ENCODE measurements at regions not wholly inside any gene's neighbourhood (a gene's known extent, or its start where the extent isn't known, plus 50 kb on each side); places are given as distances from the start of the nearest gene placed in this dataset.

DNA sequence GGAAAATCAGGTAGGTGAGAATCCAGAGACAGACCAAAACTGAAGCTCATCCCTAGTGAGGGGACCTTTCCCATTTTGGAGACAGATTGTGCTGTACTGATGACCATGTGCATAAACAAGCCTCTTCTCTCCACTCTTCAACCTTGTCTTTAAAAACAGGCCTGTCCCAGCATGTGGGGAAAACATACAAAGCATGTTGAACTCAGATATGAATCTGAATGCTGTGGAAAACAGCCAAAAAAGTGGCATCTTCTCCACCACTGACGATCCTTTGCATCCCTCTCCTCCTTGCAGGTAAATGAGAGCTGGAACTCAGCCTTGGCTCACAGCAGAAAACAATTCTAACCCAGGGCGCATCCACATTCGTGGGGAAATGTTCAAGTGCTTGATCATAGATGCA lies 123.7 kb upstream of the FOXQ1 start:
- no peaks in the 10 kb centered on the region for H3F3A ChIP-seq (replicated peaks; ENCODE audit: insufficient read depth)
- H3K4me2 ChIP-seq: no peak overlapping the region
- no peak overlapping the region for H3K27ac ChIP-seq (ENCODE audit: low read depth in 2 of 2, low read length in 1 of 2)
- H3K4me3 ChIP-seq (ENCODE audit: low read depth in 2 of 2, low read length in 1 of 2): no peak overlapping the region
- no peaks in the 10 kb centered on the region for H3K9me2 ChIP-seq
- H3K27me3 ChIP-seq (ENCODE audit: insufficient read depth): no peaks in the 10 kb centered on the region; the same call in 1 of the 2 replicates
- no peak overlapping the region for H2AFZ ChIP-seq (ENCODE audit: low read depth)
- 6% methylated on average over 3 of the region's 3 CpGs for WGBS (ENCODE audit: low lambda C conversion rate)
- no peaks in the 10 kb centered on the region for H3K36me3 ChIP-seq (replicated peaks in 1 of 2; ENCODE audit: control insufficient read depth in 1 of 2, insufficient read depth in 2 of 2, low read length in 1 of 2)
- TF ChIP-seq RFX5 (IDR thresholded peaks at IDR 0.05; ENCODE audit: low read length) (no peak), RXRA (IDR thresholded peaks at IDR 0.05; ENCODE audit: borderline replicate concordance, low read depth) (no peak), SMC3 (IDR thresholded peaks at IDR 0.05; ENCODE audit: low read depth, low read length) (no peak), EZH2phosphoT487 (IDR thresholded peaks at IDR 0.05; ENCODE audit: borderline replicate concordance, low read depth) (no peak), EP300 (IDR thresholded peaks at IDR 0.05; ENCODE audit: borderline replicate concordance in 1 of 2, low read depth in 1 of 2, low read length in 1 of 2) (no peak), RAD21 (IDR thresholded peaks at IDR 0.05; ENCODE audit: low read length) (no peak), ELF1 (IDR thresholded peaks at IDR 0.05) (no peak), POLR2AphosphoS5 (IDR thresholded peaks at IDR 0.05; ENCODE audit: low read depth, low read length) (no peak), NFIC (IDR thresholded peaks at IDR 0.05; ENCODE audit: borderline replicate concordance) (no peak), RCOR1 (IDR thresholded peaks at IDR 0.05; ENCODE audit: low read length) (no peak), MAX (IDR thresholded peaks at IDR 0.05; ENCODE audit: low read depth) (no peak), NRF1 (IDR thresholded peaks at IDR 0.05; ENCODE audit: low read depth, low read length) (no peak)
- TF ChIP-seq, protein P1, sequence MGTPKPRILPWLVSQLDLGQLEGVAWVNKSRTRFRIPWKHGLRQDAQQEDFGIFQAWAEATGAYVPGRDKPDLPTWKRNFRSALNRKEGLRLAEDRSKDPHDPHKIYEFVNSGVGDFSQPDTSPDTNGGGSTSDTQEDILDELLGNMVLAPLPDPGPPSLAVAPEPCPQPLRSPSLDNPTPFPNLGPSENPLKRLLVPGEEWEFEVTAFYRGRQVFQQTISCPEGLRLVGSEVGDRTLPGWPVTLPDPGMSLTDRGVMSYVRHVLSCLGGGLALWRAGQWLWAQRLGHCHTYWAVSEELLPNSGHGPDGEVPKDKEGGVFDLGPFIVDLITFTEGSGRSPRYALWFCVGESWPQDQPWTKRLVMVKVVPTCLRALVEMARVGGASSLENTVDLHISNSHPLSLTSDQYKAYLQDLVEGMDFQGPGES (IDR thresholded peaks at IDR 0.05; ENCODE audit: low read depth, low read length): no peak
- TF ChIP-seq, protein P2, sequence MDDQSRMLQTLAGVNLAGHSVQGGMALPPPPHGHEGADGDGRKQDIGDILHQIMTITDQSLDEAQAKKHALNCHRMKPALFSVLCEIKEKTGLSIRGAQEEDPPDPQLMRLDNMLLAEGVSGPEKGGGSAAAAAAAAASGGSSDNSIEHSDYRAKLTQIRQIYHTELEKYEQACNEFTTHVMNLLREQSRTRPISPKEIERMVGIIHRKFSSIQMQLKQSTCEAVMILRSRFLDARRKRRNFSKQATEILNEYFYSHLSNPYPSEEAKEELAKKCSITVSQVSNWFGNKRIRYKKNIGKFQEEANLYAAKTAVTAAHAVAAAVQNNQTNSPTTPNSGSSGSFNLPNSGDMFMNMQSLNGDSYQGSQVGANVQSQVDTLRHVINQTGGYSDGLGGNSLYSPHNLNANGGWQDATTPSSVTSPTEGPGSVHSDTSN (IDR thresholded peaks at IDR 0.05): no peak
- H3K9me3 ChIP-seq: no peaks in the 10 kb centered on the region
- CTCF ChIA-PET: no interaction called here
- no peaks in the 10 kb centered on the region for H4K20me1 ChIP-seq (ENCODE audit: insufficient read depth)
- POLR2A ChIA-PET: no interaction called here
- DNase-seq: no peak
- H3K79me2 ChIP-seq (ENCODE audit: insufficient read depth): no peaks in the 10 kb centered on the region
- H3K4me1 ChIP-seq (ENCODE audit: control insufficient read depth in 1 of 2, insufficient read depth in 2 of 2, low read depth in 1 of 2, low read length in 1 of 2): no peaks in the 10 kb centered on the region
- H3K9ac ChIP-seq: no peak overlapping the region

GRCh38 chr6:1187293-1188131 lies 124.4 kb upstream of the FOXQ1 start:
- H3K4me1 ChIP-seq (ENCODE audit: control insufficient read depth in 1 of 2, insufficient read depth in 2 of 2, low read depth in 1 of 2, low read length in 1 of 2): no peaks in the 10 kb centered on the region
- no peaks in the 10 kb centered on the region for H3K36me3 ChIP-seq (replicated peaks in 1 of 2; ENCODE audit: control insufficient read depth in 1 of 2, insufficient read depth in 2 of 2, low read length in 1 of 2)
- no peaks in the 10 kb centered on the region for H3F3A ChIP-seq (replicated peaks; ENCODE audit: insufficient read depth)
- no peak overlapping the region for H2AFZ ChIP-seq (ENCODE audit: low read depth)
- no peak for DNase-seq
- H4K20me1 ChIP-seq (ENCODE audit: insufficient read depth): no peaks in the 10 kb centered on the region
- H3K4me3 ChIP-seq (ENCODE audit: low read depth in 2 of 2, low read length in 1 of 2): no peak overlapping the region
- CTCF ChIA-PET: interaction anchor here (0.9 kb wide), 1 partner anchor 10 kb away, joined by 3 read pairs; no protein-coding TSS in a partner anchor
- no peaks in the 10 kb centered on the region for H3K79me2 ChIP-seq (ENCODE audit: insufficient read depth)
- H3K27me3 ChIP-seq (ENCODE audit: insufficient read depth): no peaks in the 10 kb centered on the region; the same call in 1 of the 2 replicates
- H3K9me2 ChIP-seq: no peaks in the 10 kb centered on the region
- H3K4me2 ChIP-seq: no peak overlapping the region
- POLR2A ChIA-PET: no interaction called here
- no peak overlapping the region for H3K27ac ChIP-seq (ENCODE audit: low read depth in 2 of 2, low read length in 1 of 2)
- WGBS (ENCODE audit: low lambda C conversion rate): 20% methylated on average over 7 of the region's 7 CpGs
- H3K9ac ChIP-seq: no peak overlapping the region
- TF ChIP-seq TEAD4 (IDR thresholded peaks at IDR 0.05; ENCODE audit: borderline replicate concordance, insufficient read depth) (no peak), ELF1 (IDR thresholded peaks at IDR 0.05) (no peak), POLR2AphosphoS5 (IDR thresholded peaks at IDR 0.05; ENCODE audit: low read depth, low read length) (no peak), SIN3A (IDR thresholded peaks at IDR 0.05; ENCODE audit: borderline replicate concordance, low read depth, low read length) (no peak), RCOR1 (IDR thresholded peaks at IDR 0.05; ENCODE audit: low read length) (no peak)
- TF ChIP-seq, protein P2 (IDR thresholded peaks at IDR 0.05): no peak
- TF ChIP-seq, protein P3, sequence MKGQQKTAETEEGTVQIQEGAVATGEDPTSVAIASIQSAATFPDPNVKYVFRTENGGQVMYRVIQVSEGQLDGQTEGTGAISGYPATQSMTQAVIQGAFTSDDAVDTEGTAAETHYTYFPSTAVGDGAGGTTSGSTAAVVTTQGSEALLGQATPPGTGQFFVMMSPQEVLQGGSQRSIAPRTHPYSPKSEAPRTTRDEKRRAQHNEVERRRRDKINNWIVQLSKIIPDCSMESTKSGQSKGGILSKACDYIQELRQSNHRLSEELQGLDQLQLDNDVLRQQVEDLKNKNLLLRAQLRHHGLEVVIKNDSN (IDR thresholded peaks at IDR 0.05; ENCODE audit: borderline replicate concordance, low read depth): no peak
- TF ChIP-seq, protein P4, sequence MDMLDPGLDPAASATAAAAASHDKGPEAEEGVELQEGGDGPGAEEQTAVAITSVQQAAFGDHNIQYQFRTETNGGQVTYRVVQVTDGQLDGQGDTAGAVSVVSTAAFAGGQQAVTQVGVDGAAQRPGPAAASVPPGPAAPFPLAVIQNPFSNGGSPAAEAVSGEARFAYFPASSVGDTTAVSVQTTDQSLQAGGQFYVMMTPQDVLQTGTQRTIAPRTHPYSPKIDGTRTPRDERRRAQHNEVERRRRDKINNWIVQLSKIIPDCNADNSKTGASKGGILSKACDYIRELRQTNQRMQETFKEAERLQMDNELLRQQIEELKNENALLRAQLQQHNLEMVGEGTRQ (IDR thresholded peaks at IDR 0.05; ENCODE audit: borderline replicate concordance, low read depth, low read length): no peak
- H3K9me3 ChIP-seq: no peaks in the 10 kb centered on the region

Measured in SK-N-SH (cell line).